T-helper 2 cell (primary cell): ENCODE measurements at regions not wholly inside any gene's neighbourhood (a gene's known extent, or its start where the extent isn't known, plus 50 kb on each side); places are given as distances from the start of the nearest gene placed in this dataset.
"Not testable (repeated sequence)": the region's sequence is repeated elsewhere in the genome, so short reads cannot be mapped to it uniquely, and the experiment has no call there.

Source experiments
- DNase-seq, 5 experiments: peaks; one replicate each; pipeline versions ENCODE4 v3.0.0 to v3.0.0-alpha.2; 2012 to 2022

DNA sequence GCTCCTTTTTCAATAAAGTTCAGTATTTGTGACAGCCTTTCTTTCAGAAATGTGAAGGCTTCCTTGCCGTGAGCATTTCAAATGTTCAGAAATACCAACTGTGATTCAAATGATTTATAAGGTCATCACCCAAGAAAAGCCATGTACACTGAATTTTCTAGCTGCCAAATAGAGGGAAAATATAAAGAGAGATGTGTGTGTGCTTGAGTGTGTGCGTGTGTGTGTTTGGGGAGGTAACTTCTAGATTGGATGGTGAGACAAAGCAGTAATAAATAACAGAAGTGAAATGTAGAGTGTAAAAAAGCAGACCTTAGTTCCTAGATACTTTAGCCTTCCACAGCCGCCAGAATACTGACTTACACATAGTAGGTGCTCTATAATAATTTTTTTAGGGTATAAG is 577.4 kb downstream of the TBL1XR1 start:
- DNase-seq: no peak

DNA sequence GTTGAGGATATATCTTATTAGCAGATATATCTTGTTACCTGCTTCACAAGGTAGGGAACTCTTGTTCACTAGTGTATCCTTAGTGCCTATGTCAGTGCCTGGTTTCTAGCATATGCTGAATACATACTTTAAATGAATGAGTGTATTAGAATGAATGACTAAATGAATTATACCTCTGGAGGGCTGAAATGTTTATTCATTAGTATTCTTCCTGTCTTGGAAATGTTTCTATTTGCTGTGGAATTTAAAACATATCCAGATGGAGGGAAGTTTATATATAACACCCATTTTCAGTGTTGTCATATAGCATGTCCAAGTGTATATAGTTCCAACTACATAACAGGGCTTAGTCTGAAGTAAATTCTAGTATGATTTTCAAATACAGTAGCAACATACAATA is 581.5 kb downstream of the TBL1XR1 start:
- no peak for DNase-seq

DNA sequence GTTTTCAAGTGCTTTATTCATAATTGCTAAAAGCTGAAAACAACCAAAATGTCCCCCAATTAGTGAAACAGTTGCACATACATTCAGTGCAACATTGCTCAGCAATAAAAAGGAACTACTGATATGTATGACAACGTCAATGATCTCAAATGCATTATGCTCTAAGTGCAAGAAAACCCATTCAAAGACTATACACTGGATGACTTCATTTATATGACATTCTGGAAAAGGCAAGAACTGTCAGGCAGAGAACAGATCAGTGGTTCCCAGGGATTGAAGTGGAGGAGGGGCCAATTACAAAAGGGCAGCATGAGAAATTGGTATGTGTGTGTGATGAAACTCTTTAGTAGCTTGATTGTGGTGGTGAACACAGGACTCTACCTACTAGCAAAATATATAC is 585.6 kb downstream of the TBL1XR1 start:
- DNase-seq: no peak

DNA sequence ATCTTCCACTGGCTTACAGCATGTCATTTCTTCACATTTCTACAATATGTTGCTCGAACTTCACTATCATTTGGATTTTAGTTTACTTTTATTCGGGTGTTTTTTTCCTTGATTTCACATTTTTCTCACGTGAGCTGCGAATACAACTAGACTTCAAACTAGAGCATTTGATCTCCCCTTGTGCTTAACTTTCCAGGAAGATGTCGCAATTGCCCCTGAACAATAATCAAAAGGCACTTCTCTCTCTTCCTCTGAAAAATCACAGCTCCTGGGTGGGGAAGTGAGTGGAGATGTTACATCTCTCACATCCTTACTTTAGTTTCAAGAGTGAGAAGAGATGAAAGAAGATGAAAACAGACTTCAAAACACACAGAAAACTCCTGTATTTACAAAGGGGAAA is 587.9 kb downstream of the TBL1XR1 start:
- DNase-seq: no peak

DNA sequence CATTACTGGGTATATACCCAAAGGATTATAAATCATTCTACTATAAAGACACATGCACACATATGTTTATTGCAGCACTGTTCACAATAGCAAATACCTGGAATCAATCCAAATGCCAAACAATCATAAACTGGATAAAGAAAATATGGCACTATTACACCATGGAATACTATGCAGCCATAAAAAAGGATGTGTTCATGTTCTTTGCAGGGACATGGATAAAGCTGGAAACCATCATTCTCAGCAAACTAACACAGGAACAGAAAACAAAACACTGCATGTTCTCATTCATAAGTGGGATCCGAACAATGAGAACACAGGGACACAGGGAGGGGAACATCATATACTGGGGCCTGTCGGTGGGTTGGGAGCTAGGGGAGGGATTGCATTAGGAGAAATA is 591.7 kb downstream of the TBL1XR1 start:
- not testable (repeated sequence) for DNase-seq

DNA sequence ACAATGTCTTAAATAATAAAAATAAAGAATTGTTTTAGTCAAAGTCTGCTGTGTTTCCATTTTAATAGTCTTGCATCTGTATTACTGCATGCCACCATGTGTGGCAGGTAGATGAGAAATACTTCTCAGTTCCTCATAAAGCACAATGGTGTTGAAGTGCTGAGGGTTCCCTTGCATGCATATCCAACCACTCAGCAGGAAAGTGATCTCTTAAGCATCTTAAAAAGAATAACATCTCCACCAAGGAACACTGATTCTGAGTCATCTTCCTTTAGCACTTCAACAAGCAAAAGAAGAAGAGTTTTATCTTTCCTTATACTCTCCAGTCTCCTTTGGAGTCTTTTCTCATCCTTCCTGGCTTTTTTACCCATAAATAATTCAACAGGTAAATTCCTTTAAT is 602.0 kb downstream of the TBL1XR1 start:
- DNase-seq: no peak

DNA sequence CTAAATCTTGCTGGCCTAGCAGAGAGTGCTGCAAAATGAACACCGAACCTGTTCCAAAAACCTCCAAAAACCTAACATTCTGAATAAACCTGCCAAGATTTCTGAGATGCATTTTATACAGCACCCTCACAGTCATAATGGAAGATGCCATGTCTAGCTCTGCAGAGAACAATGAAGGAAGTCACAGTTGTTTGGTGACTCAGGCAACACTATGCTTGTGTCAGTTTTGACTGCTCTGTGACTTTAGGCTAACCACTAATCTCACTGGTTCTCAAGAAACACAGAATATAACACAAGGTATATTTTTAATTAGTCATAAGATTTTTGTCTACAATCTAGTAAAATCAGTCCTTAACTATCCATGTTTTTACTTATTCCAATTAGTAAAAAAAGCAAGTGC is 606.6 kb downstream of the TBL1XR1 start:
- DNase-seq: peak in 1 of 5 experiments; percentile 51

DNA sequence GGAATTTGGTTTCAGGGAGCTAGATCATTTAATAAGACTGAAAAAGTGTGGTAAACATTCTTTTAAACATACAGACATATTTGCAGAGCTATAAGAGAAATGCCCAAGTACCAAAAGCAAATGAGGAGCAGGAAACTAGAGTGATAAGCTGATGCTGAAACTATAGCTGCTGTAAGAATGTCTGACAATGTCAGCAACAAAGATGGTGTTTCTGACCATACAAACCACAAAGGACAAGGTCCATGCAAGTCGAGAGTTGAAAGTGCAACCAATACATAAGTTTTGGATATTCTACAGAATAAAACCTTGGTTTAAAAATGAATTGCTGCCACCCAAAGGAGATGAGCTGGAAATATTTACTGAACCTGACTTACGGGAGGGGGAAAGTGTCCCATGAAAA is 610.2 kb downstream of the TBL1XR1 start:
- no peak for DNase-seq

DNA sequence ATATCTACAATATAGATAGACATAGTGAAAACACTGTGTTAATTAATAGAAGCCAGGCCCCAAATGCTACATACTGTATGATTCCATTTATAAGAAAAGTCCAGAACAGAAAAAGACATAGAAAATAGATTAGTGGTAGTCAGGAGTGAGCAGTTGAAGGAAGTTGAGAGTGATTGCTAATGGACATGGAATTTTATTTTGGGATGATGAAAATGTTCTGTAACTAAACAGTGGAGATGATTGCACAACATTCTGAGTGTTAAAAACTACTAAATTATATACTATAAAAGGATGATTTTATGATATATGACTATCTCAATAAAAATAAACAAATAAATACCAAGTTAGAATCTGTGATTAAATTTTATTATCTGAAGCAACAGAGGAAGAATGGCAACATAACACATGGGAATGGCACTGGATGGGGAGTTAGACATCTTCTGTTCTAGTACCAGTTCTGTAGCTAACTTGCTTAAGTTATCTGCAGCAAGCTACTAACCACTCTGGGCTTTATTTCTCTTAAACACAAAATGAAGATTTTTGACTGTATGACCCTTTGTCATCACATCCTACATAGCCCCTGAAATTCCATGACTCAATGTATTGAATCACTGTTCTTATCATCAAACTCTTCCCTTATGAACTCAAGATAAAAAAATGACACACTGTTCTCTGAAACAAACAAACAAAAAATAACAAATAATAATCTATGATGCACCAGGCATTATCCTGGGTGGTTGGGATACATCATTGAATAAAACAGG is 612.7 kb downstream of the TBL1XR1 start:
- DNase-seq: no peak

DNA sequence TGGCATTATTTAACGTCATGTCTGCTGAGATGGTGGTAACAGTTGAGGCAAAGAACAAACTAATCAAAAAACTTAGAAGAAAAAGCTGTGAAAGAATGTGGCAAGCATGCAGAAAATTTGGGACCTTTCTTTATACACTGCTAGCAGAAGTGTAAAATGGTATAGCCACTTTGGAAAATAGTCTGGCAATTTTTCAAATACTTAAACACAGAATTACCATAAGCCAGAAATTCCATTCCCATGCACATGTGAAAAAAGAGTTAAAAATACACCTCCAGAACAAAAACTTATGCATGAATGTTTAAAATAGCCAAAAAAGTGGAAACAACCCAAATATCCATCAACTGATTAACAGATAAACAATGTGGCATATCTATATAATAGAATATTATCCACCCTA is 613.3 kb downstream of the TBL1XR1 start:
- DNase-seq: no peak

DNA sequence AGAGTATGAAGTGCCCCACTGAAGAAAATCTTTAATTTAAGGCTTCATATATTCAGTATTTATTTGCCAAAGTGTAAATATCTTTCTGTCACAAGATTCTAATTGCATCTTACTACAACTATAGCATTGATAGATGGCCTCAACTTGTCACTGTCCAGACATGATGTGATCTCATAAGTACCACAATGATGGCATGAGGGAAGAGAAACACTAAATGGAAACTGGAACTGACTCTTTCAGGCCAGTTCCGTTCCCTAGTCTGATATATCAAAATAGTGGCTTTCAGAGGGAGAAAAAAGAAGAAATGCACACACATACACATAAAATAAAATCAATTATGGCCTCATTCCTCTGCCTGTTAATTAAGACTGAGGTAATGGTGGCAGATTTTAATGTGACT is 615.7 kb downstream of the TBL1XR1 start:
- no peak for DNase-seq

DNA sequence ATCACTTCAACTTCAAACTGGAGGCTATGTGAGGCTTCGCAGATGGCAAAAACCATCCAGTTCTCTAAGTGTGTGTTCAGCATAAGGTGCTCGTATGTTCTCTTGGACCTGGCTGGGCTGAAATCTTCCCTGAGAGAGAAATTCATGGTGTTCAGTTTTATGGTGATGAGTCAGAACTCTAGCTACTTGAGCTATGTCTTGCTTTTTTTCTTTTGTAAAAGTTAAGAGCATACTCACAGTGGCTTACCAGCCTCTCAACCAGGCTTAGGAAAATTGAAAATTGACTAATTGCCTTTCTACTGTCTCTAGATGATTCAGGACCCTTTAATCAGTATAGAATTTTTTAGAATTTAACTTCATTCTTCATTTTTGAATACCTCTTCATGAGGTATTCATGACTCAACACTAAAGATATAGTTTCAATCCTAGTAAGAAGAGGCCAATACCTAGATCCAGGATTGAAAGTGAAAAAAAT is 617.5 kb downstream of the TBL1XR1 start:
- DNase-seq: no peak

DNA sequence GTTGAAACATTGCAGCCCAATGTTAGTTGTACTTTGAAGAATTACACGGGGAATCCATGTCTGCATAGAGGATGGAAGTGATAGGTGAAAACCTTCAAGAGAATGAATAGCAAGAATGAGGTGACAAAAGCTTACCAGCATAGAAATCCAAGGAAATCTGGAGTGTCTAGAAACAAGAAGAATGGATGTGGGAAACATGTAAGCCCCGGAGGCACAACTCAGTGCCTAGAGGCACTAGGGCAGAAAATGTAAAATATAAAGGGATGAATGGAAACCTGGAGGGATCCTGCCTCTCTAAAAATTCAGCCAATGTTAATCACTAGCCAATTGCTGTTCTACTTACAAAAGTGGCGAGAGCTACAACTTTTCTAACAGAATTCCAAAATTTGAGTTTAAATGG is 619.0 kb downstream of the TBL1XR1 start:
- DNase-seq: no peak

DNA sequence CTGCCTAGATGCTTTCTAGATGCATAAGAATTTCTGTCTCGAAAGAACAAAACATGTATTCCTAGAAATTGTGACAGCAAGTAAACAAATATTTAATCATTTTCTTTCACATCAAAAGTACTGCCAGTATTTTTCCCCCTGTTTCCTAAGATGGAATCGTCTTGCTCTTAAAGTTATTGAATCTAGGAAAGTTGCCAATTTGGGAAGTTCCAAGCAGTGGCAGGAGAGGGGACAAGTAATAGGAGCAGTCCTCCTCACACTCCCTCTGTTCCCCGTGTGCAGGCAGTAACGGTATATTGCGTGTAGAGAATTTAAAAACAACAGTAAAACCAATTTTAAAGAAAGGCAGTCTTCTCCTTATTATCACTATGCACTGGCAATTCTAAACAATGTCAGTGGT is 619.8 kb downstream of the TBL1XR1 start:
- DNase-seq: no peak

DNA sequence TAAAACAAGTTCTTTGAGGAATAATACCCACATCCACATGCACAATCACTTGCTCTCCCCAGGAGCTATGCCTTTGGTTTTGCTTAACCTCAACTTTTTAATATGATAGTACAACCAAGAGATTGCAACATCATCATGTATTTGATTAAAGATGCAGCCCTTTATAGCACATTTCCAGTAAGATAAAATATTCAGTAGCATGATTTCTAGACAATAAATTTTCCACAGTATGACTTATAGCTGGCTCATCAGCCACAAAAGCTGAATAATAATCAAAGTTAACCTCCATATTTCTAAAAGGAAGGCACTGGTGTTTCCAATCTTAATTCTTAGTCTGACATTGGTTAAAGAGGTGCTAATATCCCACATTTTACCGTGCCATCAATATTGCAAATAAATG is 622.5 kb downstream of the TBL1XR1 start:
- no peak for DNase-seq

DNA sequence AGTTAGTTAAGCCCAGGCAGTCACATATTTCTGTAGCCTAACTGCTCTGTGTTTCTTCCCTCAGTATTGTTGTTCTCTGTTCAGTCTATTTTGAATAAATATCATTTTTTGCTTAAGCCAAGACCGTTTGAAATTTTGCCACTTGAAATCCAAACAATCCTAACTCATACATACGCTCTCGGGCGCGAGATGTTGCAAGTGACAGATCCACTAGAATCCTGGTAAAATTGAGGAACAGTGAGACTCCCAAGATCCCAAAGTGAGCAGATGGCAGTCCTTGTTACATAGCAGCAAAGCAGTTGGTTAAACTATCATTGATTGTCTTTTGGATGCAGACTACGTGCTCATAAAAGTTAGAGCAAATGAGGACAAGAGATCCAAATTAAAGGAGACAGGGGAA is 625.4 kb downstream of the TBL1XR1 start:
- DNase-seq: no peak

DNA sequence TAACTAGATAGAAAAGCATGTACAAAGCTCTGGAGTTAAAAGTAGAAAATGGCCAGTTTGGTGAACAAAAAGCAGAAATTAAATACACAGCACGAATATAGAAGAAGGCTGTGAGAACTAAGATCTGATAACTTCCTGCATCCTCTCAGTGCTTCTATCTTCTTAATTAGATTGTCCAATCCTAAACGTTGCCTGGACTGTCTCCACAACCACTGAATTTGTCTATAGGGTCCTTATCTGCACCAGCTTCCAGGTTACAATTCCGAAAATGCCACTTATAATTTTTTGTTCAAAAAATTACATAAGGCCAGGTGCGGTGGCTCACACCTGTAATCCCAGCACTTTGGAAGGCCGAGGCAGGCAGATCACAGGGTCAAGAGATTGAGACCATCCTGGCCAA is 626.3 kb downstream of the TBL1XR1 start:
- DNase-seq: no peak

DNA sequence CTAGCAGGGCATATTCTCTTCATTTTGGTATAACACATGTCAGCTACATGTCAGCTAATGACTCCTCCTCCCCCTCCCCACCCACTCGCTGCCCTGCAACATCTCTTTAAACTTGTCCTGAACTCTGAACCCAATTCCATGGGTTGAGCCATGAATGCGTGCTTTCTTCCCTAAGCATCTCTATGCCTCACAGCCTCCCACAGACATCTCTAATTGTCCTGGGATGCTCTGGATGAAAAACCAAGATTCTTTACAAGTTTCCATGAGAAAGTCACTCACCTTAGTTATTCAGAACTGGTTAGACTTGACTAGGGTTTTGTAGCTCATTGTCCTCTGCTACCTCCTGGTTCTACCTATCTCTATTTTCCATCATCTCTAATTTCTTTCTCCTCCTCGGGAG is 629.1 kb downstream of the TBL1XR1 start:
- no peak for DNase-seq

DNA sequence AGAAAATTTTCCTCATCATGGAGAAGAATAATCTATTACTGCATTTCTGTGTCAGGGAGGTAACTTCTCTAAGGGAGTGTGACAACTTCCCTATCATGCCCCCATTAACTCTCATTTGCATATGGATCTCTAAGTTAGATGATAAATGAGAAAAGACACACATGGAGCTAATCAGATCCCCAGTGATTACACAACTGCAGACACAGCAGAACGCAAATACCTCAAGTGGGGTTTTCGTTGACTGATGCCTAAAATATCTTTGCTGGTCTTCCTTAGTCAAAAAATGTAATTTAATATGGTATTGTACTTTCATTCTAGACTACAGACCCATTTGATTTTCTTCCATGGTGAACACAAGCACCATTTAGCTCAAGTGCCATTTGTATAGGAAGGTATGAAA is 630.5 kb downstream of the TBL1XR1 start:
- no peak for DNase-seq

DNA sequence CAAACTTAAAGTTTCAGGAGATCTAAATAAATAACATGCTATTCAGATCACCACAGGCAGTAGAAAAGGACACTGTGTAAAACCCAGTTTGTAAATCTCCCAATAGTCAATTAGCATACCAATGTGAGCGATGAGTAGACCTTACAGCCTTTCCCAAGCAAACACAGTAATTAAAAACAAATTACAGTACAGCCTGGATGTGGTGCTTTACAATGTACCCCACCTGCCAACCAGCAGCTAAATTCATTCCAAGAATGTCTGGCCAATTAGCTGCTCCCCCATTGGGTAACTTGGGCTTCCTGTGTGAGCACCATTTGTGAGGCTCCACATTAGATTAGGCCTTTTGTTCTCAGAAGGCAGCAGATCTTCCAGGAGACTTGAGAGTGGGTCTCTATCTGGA is 635.0 kb downstream of the TBL1XR1 start:
- DNase-seq: no peak

DNA sequence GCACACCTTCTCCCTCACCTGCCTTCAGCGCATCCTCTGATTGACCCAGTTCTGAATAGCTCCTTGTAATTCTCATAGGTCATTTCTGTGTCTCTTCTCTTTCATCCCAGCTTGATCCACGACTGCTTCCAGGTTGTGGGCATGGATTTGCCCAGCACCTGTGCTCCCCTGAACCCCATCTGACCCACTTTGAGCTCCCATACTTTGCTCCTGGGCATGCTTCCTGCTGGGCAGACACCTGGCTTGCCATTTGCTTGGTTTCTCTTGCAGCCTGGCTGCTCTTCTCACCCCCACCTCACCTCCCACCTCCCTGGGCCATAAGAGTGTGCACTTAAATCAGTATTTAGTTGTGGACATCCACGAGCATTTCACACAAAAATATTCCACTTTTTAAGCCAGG is 635.5 kb downstream of the TBL1XR1 start:
- no peak for DNase-seq

DNA sequence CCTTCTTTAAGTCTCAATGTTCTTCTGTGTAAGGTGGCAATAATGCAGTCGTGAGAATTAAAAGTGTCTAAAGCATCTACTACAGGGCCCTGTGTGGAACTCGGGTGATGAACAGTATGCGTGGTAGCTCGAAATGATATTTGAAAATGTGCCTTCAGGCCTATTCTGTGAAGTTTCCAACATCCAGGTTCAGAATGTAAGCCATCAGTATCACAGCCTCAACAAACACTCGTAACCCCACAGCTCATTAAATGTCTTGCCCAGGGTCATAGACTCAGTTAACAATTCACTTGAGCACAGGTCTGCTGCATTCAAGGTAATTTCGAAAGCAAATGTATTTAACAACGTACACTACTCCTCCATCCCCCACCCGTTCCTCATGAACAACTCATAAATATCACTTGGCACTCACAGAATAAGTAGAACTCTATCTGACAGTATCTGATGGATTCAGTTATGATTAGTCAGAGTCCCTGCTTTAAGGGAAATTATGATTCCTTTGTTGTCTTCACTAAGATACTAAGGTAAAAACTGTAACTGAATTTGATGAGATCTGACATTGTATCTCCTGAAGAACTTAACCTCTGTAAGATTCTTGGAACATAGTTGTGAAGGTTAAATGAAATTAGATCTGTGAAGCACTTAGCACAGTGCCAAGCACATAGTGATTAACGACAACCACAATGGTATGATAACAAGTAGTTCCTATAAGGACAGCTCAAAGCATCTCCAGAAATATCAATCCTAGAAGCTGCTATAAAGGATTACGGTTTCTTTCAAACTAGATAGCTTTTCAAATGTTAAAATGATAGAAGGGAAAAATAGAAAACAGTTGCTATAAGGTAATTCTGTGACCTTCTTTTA is 642.3 kb downstream of the TBL1XR1 start:
- no peak for DNase-seq

DNA sequence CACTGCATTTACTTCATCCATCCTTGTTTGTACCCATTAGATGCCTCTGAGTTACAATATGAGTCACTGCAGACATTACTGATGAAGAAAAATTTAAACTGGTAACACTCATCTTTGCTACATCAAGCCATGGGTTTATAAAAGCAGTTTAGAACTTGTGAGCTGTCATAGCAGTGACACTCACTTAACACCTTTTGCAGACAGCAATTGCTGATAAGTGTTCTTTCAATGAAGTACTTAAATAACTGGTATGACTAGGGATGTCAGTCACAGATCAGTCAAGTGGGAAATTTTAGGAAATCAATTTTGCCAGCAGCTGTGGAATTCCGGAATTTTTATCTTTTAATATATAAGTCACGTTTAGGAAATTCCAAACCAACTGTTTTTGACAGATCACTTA is 643.0 kb downstream of the TBL1XR1 start:
- DNase-seq: no peak

DNA sequence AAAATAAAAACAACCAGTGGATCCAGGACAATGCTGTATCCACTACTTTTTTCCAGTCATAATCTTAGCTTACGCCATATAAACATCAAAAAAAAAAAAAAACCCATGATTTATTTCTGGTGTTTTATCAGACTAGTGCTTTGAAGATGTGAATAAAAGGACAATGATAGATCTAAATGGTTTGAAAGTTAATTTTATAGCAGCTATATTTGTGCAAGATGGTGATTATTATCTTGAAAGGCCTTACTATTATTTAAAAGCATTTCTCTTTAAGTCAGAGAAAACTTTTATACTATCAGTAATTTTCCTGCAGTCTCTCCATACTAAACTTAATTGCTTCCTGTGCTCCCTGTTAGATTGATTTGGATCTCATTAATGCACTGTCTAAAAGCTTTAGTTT is 670.3 kb downstream of the TBL1XR1 start:
- no peak for DNase-seq
